Superior temporal gyrus (tissue), 1 donor: ENCODE measurements at regions not wholly inside any gene's neighbourhood (a gene's known extent, or its start where the extent isn't known, plus 50 kb on each side); places are given as distances from the start of the nearest gene placed in this dataset.
"Not testable (repeated sequence)": the region's sequence is repeated elsewhere in the genome, so short reads cannot be mapped to it uniquely, and the experiment has no call there.

Source experiments
- DNase-seq: peaks from one replicate; pipeline ENCODE4 v3.0.0-alpha.2; 2016; ENCODE audit errors: extremely low spot score

- no peak for DNase-seq
Measured at GRCh38 chr18:60319129-60319528, 53.4 kb downstream of the MC4R start.

DNA sequence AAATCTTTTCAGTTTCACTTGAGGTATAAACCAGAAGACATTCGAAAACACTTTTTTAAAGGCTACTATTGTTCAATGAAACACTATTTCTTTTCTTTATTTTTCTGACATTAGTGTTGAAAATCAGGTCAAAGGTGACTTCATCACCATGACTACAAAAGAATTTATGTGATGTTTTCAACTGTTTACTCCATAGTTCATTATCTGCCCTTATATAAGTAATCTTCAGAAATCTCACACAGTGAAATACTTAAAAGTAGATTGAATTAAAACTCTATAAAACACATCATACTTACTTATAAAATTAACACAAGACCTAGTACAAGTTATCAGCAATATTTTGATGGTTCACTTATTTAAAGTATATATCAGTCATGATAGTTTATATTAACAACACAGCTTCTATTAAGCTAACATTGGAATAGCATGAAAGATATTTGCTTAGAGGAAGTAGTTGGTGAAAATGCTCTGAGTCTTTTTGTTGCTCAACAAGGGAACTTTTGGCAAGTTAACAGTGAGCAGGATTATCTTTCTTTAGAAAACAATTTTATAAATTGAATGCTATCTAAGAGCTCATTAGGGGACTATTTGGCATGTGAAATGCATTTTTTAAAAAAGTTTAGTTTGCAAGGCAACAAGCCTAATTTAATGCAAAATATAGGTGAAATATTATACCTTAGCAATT is 60.8 kb downstream of the MC4R start:
- DNase-seq = no peak

- no peak for DNase-seq
Measured at GRCh38 chr18:60295674-60296073, 76.9 kb downstream of the MC4R start.

GRCh38 chr18:60292186-60292585 is 80.4 kb downstream of the MC4R start:
- DNase-seq = no peak

DNA sequence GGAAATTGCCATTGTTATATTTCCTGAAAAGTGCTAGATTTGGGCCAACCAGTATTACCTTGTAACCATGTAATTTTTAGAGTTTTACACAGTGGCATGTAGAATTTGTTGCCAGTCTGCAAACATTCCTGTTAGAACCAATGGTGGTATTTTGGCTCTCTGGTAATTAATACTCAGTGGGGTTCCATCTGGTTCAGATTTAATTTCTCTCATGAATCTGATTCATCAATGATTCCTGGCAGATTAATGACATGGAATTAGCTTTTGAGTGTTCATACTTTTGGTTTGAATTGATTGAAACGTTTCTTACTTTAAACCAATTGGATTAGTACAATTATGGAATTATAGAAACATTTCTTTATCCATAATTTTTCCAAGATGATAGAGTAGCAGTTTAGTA is 93.2 kb downstream of the MC4R start:
- no peak for DNase-seq

DNA sequence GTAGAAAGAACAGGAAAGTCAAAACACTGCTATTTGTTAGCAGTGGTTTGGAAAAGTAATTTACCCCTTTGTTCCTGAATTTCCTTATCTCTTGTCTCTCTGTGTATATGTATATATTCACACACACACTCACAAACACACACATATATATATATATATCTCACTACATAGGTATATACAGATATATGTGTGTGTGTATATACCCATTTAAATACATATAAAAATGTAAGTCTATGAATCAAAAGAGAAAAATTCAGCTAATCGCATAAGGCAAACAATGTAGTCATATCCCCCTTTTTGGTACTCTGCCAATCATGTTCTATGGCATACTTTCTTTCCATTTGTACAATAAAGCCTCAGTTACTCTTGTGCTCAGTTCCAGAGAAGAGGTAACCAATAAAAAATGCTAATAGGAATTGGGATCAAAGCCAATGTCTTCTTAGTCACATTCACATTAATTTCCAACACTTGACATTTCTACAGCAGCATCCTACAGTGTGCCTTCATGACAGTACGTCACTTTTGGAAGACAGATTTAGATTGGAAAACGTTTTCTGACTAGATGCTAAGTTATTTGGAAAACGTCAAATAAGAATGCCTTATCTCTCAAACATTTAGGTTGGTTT is 94.6 kb downstream of the MC4R start:
- no peak for DNase-seq

DNA sequence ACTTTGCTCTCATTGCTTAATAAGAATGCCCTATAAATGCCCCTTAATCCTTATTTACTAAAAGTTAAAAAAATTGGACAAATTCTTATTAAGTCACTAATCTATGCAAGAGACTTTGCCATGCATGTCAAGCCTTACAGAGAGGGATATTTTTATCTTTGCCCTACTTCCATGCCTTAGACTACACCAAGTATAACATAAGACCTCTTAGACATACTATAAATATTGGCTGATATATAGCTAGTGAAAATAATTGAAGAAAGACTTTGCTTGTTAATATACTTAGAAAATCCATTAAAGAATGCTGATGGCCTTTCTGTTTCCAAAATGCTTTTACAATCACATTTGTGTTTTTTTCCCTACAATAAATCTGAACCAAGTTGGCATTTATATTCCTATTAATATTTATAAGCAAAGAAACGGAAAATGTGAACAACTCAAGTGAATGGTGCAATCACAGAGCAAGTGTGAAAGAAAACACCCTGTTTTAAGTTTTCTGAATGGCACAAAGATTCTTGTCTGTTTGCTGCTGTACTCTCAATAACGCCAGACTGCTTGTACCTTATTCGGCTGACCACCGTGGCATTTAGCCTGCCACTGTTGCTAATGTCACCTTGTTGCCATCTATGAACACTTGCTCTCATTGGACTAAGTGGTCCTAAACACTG is 105.0 kb downstream of the MC4R start:
- no peak for DNase-seq

DNA sequence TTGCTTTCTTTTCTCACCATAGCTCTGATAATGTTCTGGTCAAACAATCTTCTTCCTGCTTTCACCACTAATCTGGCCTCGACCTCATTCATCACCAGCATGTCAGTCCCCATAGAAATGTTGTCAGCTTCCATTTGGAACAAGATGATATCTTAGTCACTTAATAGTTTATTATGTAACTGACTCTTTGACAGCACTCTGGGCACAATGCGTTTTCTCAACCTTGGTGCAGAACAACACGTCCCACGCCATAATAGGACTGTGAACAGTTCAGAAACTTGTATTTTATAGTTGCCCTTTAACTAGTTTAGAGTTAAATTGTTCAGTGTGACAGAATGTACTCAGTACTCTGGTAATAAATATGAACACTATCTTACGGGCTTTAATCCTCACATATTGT is 106.0 kb downstream of the MC4R start:
- DNase-seq = no peak

- DNase-seq = no peak
Measured at GRCh38 chr18:60259052-60259681, 113.4 kb downstream of the MC4R start.

DNA sequence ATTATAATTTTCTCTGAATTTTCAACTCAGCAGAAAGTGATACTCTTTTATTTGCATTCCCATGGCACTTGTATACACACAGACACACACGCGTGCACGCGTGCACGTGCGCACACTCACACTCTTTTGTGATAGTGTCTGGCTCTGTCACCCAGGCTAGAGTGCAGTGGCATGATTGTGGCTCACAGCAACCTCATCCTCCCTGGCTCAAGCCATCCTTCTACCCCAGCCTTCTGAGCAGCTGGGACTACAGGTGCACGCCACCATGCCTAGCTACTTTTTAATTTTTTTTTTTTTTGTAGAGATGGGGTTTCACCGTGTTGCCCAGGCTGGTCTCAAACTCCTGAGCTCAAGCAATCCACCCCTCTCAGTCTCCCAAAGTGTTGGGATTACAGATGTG is 123.2 kb downstream of the MC4R start:
- DNase-seq = no peak

DNA sequence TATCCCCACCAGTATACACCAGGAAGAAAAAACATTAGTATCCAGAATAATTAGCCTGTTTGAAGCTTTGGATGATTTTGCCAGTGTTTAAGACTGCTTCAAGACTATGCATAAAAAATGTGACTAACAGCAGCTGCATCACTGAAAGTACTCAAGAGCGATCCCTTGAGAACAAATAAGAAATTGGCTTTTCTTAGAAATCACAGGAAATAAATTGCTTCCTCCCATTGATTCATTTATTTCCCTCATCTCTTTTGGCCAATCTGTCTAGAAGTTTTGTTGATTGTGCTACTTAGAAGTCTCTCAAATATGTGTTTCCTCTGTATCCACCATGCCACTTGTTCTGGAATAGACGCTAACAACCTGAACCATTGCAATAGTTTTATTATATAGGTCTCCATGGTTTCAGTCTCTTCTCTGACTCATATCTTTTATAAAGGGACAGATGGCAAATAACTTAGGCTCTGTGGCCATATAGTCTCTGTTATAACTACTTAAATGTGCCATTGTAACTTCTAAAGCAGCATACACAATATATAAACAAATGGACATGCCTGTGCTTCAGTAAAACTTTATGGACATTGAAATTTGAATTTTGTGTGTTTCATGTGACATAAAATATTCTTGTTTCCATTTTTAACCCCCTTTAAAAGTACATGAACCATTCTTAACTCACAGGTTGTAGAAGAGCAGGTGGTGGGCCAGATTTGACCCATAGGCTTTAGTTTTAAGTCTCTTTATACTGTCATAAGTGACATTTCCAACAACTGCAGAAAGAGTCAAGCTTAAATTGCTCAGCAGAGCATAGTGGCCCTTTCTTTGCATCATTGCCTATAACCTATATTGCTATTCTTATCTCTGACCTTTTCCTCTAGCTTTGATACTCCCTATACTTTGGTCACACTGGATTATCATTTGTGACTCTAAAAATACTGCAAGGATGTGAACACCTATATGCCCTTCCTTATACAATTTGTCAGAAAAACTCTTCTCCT is 123.9 kb downstream of the MC4R start:
- DNase-seq = no peak

DNA sequence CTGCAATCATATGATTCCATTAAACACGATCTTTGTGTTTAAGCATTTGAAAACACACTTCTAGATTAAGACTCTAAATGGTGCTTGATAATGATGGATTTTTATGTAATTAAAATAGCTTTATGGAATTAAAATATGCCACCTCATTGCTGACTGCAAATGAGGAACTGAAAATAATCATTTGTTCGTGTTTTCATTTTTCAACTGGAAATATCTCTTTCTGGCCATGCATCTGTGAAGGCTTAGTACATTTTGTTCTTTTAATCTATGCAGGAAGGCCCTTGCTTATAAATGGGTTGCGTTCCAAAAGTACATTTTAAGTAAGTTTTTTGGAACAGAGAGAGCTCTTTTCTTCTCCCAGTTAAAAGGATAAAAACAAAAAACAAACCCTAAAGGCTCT is 125.5 kb downstream of the MC4R start:
- peak; percentile 33 for DNase-seq

- no peak for DNase-seq
Measured at GRCh38 chr18:60246606-60247005, 126.0 kb downstream of the MC4R start.

DNA sequence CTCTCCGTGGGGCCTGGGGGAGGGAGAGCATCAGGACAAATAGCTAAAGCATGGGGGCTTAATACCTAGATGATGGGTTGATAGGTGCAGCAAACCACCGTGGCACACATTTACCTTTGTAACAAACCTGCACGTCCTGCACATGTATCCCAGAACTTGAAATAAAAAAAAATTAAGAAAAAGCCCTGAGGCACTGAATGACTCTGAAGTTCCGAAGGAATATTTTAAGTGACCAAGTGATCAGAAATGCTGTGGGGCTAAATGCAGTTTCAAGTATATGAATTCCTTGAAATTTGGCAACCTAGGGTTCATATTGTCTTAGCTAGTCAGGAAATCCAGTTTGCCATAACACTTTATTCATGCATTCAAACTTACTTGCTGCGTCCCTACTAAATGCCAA is 127.5 kb downstream of the MC4R start:
- no peak for DNase-seq

DNA sequence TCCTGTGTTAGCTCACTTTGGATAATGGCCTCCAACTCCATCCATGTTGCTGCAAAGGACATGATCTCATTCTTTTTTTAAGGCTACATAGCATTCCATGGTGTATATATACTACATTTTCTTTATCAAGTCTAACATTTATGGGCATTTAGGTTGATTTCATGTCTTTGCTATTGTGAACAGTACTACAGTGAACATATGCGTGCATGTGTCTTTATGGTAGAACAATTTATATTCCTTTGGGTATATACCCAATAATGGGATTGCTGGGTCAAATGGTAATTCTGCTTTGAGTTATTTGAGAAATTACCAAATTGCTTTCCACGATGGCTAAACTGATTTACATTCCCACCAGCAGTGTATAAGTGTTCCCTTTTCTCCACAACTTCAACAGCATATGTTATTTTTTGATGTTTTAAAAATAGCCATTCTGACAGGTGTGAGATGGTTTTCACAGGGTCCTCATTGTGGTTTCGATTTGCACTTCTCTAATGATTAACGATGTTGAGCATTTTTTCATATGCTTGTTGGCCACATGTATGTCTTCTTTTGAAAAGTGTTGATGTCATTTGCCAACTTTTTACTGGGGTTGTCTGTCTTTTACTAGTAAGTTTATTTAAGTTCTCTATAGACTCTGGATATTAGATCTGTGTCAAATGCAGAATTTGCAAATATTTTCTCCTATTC is 133.4 kb downstream of the MC4R start:
- DNase-seq = not testable (repeated sequence)

DNA sequence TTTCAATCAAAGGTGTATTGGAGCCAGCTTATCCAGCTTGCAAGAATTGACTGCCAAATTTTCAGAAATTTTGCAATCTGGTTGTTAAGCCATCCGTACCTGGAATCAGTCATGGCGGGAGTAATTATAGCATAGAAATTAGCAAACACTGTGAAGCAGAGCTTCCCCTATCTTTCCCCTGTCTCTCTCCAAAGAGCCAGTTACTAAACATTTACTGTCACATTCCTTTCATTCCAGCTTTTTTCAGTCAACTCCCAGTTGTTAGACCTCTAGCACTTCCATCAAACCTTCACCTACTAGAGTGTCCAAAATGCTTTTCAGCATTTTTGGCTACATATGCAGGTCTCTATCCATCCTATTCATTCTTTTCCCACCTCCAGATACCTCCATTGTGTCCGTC is 137.4 kb downstream of the MC4R start:
- DNase-seq = no peak

DNA sequence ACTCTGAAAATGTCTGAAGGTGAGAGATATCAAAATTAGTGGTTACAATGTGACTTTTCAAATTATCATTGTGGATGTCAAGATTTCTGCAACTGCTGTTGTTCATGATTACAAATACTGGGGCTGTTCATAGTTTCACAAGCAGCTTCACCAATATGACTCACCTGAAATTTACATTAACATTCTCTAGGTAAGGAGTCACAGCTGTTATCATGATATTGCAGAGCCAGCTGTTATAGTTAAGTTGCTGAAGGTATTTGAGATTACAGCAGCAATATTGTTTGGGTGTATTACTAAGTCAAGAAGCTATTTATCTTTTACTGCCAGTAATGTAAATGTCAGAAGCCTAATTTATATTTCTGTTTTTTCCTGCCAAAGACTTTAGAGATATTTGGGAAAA is 140.0 kb downstream of the MC4R start:
- DNase-seq = no peak

DNA sequence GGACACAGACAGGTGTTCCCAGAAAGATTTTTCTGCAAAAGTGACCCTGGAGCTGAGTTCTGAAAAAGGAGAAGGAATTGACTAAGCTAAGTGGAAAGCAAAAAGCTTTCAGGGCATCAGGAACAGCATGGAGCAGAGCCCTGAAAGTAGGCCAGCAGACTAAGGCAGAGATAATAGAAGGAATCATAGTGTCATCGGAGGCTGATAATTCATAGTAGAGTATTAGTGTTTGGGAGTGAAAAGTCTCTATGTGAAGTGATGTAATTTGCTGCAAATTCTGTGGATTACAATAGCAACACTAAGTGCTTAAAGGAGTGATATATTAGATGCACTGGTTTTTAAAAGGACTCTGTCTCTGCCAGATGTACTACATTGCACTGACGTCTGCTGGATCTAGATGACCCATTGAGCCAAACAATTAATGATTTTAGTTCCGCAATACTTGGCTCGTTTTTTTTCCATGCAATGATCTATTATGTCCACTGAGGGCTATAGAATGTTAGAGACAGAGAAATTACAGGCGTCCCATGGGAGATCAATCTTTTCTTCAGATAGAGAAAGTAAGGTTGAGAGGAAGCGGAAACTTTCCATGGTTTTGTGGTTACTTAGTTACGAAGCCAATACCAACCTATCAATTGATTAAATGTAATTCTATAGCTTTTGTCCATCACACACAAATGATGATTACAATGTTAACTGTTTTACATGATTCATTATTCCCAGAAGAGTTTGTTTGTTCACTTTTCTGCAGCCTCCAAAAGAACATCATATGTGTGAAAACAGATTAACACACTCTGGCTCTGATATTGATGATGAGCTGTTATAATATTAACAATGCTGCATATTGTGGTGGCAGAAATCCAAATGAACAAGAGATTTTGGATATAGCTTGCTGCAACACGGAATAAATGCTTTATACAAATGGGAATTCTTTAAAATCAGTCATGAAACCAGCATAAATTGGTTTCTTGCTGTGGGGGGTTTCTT is 143.7 kb downstream of the MC4R start:
- no peak for DNase-seq

- no peak for DNase-seq
Measured at GRCh38 chr18:60215432-60215831, 157.1 kb downstream of the MC4R start.

- DNase-seq = no peak
Measured at GRCh38 chr18:60209042-60209441, 163.5 kb downstream of the MC4R start.
